Gastroesophageal sphincter (tissue), 4 donors: ENCODE measurements at regions not wholly inside any gene's neighbourhood (a gene's known extent, or its start where the extent isn't known, plus 50 kb on each side); places are given as distances from the start of the nearest gene placed in this dataset.

Source experiments
- ATAC-seq: fragments of 150-250 bp; one replicate; pipeline ENCODE4 v1.9.1; 2016; ENCODE audit warnings: mild to moderate bottlenecking, moderate library complexity
- H3K27ac ChIP-seq, 4 donors: fragments of 200-600 bp; sonication (generic) in 3 of 4; 1 replicate in 3 of 4; 2 replicates in 1 of 4; pipeline ENCODE4 v1.5.1; 2016 to 2019
- H3K27me3 ChIP-seq: fragments of 200-600 bp; sonication (generic); one replicate; pipeline ENCODE4 v1.5.1; 2019
- H3K36me3 ChIP-seq, 2 donors: fragments of 200-600 bp; sonication (generic); one replicate each; pipeline ENCODE4 v1.5.1; 2019; ENCODE audit warnings: control low read depth in 1 of 2
- H3K4me1 ChIP-seq, 3 donors: fragments of 200-600 bp; sonication (generic); 1 replicate in 2 of 3; 2 replicates in 1 of 3; pipeline ENCODE4 v1.5.1; 2016 to 2019; ENCODE audit warnings: control low read depth in 2 of 3
- H3K4me3 ChIP-seq, 2 donors: fragments of 200-600 bp; sonication (generic); one replicate each; pipeline ENCODE4 v1.5.1; 2019; ENCODE audit warnings: mild to moderate bottlenecking in 1 of 2, moderate library complexity in 1 of 2
- H3K9me3 ChIP-seq, 3 donors: fragments of 200-600 bp; sonication (generic); one replicate each; pipeline ENCODE4 v1.5.1; 2017 to 2019; ENCODE audit warnings: control low read depth in 2 of 3
- EP300 ChIP-seq: sonication (generic); formaldehyde crosslinking; IDR thresholded peaks from one replicate; pipeline ENCODE4 v1.6.1; 2017; ENCODE audit warnings: antibody characterized with exemption, mild to moderate bottlenecking
- POLR2A ChIP-seq, 2 donors: fragments of 450-650 bp; IDR thresholded peaks; one replicate each; pipeline ENCODE4 v1.6.1; 2017; ENCODE audit warnings: antibody characterized with exemption in 2 of 2, mild to moderate bottlenecking in 2 of 2, moderate library complexity in 1 of 2
- POLR2AphosphoS5 ChIP-seq: sonication (generic); formaldehyde crosslinking; IDR thresholded peaks from one replicate; pipeline ENCODE4 v1.6.1; 2017; ENCODE audit warnings: antibody characterized with exemption
- WGBS, 2 donors: methylation state at CpG; one replicate each; pipeline ENCODE4 v1.1.5; 2018; ENCODE audit warnings: low coverage in 1 of 2; 5-methylcytosine and 5-hydroxymethylcytosine counted together
- TF ChIP-seq, protein P1 (sequence below), 4 experiments: fragments of 200-600 bp in 2 of 4; fragments of 450-650 bp in 2 of 4; sonication (generic) in 1 of 4; IDR thresholded peaks; one replicate each; pipeline ENCODE4 v1.5.1; 2017 to 2019; ENCODE audit warnings: antibody characterized with exemption in 4 of 4, mild to moderate bottlenecking in 2 of 4, moderate library complexity in 2 of 4

DNA sequence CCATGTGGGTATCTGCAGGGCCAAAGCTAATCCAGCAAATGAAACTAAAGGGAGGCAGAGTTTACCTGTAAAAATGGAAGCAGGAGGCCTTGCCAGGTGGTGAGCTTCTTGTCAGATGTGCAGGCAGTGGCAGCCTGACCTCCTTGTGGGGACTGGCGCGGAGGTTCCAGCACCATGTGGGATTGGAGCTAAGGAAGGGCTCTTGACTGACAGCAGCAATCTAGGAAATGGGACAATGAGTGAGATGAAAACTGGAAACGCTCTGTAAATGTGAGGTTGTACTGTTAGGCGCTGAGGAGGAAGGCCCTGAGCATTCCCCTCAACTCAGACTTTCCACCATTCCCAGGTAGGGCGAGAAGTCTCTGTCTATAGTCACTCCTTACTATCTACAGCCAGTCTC is 81.8 kb upstream of the ARMC2 start:
- H3K27ac ChIP-seq: no peak overlapping the region
- H3K4me1 ChIP-seq: no peaks in the 10 kb centered on the region
- ATAC-seq: no peak
- no peaks in the 10 kb centered on the region for H3K9me3 ChIP-seq
- no peaks in the 10 kb centered on the region for H3K36me3 ChIP-seq
- no peak for TF ChIP-seq POLR2AphosphoS5
- no peak for TF ChIP-seq EP300
- TF ChIP-seq, protein P1, sequence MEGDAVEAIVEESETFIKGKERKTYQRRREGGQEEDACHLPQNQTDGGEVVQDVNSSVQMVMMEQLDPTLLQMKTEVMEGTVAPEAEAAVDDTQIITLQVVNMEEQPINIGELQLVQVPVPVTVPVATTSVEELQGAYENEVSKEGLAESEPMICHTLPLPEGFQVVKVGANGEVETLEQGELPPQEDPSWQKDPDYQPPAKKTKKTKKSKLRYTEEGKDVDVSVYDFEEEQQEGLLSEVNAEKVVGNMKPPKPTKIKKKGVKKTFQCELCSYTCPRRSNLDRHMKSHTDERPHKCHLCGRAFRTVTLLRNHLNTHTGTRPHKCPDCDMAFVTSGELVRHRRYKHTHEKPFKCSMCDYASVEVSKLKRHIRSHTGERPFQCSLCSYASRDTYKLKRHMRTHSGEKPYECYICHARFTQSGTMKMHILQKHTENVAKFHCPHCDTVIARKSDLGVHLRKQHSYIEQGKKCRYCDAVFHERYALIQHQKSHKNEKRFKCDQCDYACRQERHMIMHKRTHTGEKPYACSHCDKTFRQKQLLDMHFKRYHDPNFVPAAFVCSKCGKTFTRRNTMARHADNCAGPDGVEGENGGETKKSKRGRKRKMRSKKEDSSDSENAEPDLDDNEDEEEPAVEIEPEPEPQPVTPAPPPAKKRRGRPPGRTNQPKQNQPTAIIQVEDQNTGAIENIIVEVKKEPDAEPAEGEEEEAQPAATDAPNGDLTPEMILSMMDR (IDR thresholded peaks at IDR 0.05): no peak
- 93 to 95% methylated on average over 4 to 5 of the region's 5 CpGs for WGBS, 2 donors
- no peaks in the 10 kb centered on the region for H3K27me3 ChIP-seq
- H3K4me3 ChIP-seq: no peak overlapping the region

DNA sequence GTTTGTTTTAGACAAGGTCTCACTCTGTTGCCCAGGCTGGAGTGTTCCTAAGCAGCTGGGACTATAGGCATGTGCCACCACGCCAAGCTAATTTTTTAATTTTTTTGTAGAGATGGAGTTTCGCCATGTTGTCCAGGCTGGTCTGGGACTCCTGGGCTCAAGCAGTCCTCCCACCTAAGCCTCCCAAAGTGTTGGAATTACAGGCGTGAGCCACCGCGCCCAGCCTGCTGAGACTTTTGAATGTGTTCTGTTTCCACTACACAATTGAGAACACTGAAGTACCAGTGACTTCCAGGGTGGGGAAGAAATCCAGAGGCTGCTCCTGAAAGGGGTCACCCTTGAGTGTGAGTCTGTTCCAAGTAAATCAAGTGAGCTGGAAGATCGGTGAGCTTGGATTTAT is 81.3 kb upstream of the ARMC2 start:
- no peak for ATAC-seq
- no peaks in the 10 kb centered on the region for H3K36me3 ChIP-seq
- H3K4me1 ChIP-seq: no peaks in the 10 kb centered on the region
- 83 to 96% methylated on average over 3 to 4 of the region's 6 CpGs for WGBS, 2 donors
- H3K4me3 ChIP-seq: no peak overlapping the region
- H3K9me3 ChIP-seq: no peaks in the 10 kb centered on the region
- TF ChIP-seq, protein P1 (IDR thresholded peaks at IDR 0.05): no peak
- no peak for TF ChIP-seq EP300
- TF ChIP-seq POLR2AphosphoS5: no peak
- no peak for TF ChIP-seq POLR2A (IDR thresholded peaks at IDR 0.05)
- H3K27ac ChIP-seq: no peak overlapping the region
- no peaks in the 10 kb centered on the region for H3K27me3 ChIP-seq

DNA sequence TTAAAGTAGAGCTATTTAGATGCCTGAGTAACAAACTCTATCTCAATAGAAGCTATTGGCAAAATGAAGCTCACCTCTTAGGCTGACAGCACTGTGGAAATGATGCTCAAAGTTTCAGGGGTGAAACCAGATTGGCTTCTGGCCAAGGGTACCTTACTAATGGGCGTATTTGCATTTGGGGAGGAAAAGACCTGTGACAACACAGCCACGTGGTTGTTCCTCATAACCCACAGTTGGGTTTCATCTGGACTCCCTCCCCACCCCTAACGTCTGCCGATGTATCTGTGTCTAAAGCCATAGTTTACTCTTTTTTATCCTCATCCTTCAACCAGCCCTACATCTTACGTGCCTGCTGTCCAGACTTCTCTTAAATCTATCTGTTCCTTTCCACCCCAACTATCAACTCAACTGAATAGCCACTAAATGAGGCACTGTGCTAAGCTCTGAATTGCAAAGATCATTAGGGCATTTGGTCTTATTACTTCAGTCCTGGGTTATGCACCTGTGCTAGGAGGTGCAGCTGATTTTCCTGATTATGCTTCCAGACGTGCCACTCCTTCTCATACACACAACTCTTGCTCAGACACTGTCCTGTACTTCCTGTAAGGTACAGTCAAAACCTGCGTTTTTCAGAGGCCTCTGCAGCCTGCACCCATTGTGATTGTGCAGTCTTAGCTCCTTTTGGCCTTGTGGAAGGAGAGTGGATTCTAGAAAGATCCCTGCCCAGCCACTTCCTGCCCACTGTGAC is 80.6 kb upstream of the ARMC2 start:
- 82 to 94% methylated on average over 2 to 7 of the region's 7 CpGs for WGBS, 2 donors
- Histone ChIP-seq H3K9me3 (no peaks in the 10 kb centered on the region), H3K27me3 (no peaks in the 10 kb centered on the region), H3K4me1 (no peaks in the 10 kb centered on the region), H3K4me3 (no peak overlapping the region), H3K36me3 (no peaks in the 10 kb centered on the region), H3K27ac (no peak overlapping the region)
- ATAC-seq: no peak
- TF ChIP-seq EP300: no peak
- TF ChIP-seq, protein P1 (IDR thresholded peaks at IDR 0.05): no peak
- no peak for TF ChIP-seq POLR2A (IDR thresholded peaks at IDR 0.05)
- TF ChIP-seq POLR2AphosphoS5: no peak

DNA sequence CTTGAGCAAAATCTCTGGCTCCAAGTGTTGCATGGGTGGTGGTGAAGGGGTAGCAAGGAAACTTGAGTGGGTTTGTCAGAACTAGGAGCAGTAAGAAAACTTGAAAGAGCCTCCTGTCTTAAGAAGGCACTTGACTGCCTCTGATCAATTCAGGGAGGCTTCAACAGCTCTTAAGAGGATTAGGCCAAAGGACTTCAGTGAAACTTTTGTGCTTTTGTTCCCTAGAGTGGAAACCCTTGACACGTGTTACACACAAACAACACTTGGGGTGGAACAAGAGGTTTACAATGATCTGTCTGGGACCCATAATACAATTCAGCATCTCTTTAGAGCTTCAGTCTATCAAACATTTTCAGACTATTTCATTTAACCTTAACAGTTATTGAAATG is 80.1 kb upstream of the ARMC2 start:
- 100% methylated on average over 1 of the region's 1 CpG for WGBS, 2 donors
- H3K36me3 ChIP-seq: no peaks in the 10 kb centered on the region
- ATAC-seq: no peak

More for the DNA sequence above, 80.1 kb upstream of the ARMC2 start:
- no peak overlapping the region for H3K27ac ChIP-seq
- no peaks in the 10 kb centered on the region for H3K27me3 ChIP-seq
- H3K4me1 ChIP-seq: no peaks in the 10 kb centered on the region
- H3K9me3 ChIP-seq: no peaks in the 10 kb centered on the region
- H3K4me3 ChIP-seq: no peak overlapping the region
- no peak for TF ChIP-seq POLR2AphosphoS5
- no peak for TF ChIP-seq EP300
- TF ChIP-seq, protein P1 (IDR thresholded peaks at IDR 0.05): no peak
- TF ChIP-seq POLR2A (IDR thresholded peaks at IDR 0.05): no peak
